Stimulated activated CD8-positive, alpha-beta memory T cell treated with anti-CD3 and anti-CD28 coated beads, Interleukin-15, amount 100 ng/mL, for 1 hour (primary cell): ENCODE measurements at regions not wholly inside any gene's neighbourhood (a gene's known extent, or its start where the extent isn't known, plus 50 kb on each side); places are given as distances from the start of the nearest gene placed in this dataset.

Experiments used
- DNase-seq: peaks from one replicate; pipeline ENCODE4 v3.0.0-alpha.2; 2020; ENCODE audit warnings: low read depth

GRCh38 chr2:22253171-22253570 lies 1129.4 kb downstream of the TDRD15 start:
- DNase-seq = no peak

DNA sequence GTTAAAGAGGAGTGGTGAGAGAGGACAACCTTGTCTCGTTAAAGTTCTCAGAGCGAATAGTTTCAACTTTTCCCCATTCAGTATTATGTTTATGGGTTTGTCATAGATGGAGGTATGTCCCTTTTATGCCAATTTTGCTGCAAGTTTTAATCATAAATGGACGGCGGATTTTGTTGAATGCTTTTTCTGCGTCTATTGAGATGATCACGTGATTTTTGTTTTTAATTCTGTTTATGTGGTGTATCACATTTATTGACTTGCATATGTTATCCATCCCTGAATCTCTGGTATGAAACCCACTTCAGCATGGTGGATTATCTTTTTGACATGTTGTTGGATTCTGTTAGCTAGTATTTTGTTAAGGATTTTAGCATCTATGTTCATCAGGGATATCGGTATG lies 1123.8 kb upstream of the KLHL29 start:
- DNase-seq = no peak

GRCh38 chr2:22270341-22270740 lies 1114.6 kb upstream of the KLHL29 start:
- no peak for DNase-seq

DNA sequence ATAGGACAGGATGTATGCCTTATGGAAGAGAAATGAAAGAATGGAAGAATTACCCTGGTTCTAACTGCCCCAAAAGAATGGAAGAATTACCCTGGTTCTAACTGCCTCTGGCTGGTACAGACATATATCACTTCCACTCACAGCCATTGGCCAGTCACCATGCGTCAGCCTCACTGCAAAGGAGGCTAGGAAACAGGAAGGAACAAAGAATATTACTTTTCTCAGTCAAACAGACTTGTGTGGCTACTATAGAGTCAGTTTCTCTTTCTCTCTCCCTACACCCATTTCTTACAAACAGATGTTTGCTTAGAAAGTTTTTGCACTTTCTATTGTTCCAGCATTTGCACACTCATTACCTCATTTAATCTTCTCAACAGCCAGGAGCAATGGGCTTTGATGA lies 1111.1 kb upstream of the KLHL29 start:
- DNase-seq = no peak

GRCh38 chr2:22274661-22275060 lies 1110.3 kb upstream of the KLHL29 start:
- no peak for DNase-seq

DNA sequence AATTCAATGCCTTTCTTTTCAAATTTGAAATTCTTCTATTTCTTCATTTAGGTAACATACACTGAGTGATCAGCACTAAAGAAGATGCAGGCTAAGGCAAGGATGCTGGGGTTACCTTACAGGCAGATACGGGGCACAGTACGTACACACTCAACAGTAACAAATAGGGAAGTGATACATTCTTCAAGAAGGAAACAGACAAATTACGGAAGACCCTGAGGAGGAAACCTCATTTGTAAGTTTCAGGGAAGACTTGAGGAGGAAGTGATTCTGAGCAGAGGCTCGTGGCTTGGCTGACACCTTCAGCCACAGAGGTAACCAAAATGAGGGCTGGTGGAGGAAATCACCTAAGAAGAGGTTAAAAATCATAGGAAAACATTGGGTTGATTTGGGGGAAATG lies 1108.3 kb upstream of the KLHL29 start:
- no peak for DNase-seq

GRCh38 chr2:22279541-22279940 lies 1105.4 kb upstream of the KLHL29 start:
- no peak for DNase-seq

DNA sequence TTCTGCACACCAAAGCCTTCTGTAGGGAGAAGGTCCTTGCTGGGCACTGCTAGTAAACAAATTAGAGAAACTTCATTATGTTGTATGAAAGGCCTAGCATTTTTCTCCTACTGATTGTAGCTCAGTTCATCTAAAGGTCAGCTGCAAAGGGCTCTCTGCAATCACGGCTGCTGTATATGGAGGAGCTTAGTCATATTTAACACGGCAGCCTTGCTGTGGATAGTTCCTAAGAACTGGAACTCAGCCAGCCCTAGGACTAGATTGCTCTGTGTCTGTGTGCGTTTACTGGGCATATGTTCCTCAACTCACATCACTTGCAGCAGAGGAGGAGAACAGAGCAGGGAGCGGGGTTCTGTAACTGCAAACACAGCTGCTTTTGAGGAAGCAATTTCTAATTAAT lies 1103.9 kb upstream of the KLHL29 start:
- no peak for DNase-seq

DNA sequence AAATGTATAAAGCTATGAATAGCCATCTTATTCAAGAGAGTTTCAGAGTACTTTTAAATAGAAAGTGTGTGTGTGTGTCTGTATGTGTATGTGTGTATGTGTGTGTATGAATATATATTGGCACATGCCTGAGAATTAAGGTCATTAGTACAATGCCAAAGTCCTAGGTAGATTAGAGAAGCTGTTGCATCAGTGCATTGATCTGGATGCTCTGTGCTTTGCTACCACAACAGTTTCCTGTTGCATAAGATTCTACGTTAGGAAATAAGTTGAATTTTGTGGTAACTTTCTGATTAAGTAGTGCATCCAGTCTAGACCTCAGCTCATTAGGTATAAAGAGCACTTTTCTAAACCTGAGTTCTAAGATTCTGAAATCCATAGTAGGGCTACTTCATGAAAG lies 1102.8 kb upstream of the KLHL29 start:
- no peak for DNase-seq

GRCh38 chr2:22282916-22283315 lies 1102.1 kb upstream of the KLHL29 start:
- no peak for DNase-seq

DNA sequence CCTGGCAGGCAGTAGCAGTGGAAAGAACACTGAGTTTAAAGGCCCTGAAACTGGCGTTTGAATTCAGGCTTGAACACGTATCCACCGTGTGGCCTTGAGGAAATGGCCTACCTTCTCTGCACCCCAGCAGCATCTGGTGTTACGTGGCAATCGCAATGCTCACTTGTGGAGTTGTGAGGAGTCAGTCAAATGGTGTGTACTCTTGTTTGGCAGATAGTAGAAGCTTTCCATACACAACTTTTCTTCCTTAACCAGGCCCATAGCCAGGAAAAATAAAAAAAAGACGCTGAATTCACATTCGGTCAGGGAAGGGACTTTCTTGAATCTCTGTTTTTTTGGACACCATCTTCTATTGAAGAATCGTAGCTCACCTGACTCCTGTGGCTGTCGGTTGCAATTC lies 1101.5 kb upstream of the KLHL29 start:
- no peak for DNase-seq

GRCh38 chr2:22290302-22290701 lies 1094.7 kb upstream of the KLHL29 start:
- DNase-seq = no peak

GRCh38 chr2:22290909-22291473 lies 1094.0 kb upstream of the KLHL29 start:
- no peak for DNase-seq

- no peak for DNase-seq
Measured at GRCh38 chr2:22301228-22301627, 1083.8 kb upstream of the KLHL29 start.

DNA sequence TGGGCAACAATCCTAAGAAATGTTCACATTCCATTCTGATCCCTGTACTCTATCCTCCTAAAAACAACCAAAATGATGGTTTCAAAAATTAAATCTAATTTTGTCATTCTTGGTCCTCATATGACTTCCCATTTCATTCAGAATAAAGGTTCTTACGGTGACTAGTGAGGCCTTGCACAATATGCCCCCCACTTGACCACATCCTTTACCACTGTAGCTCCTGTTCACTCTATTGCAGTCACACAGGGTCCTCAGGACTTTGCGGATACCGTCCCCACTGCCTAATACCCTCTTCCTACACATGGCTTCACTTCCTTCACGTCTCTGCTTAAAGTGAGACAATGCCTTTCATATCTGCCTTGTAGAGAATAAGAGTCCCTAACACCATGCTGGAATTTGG lies 1058.7 kb upstream of the KLHL29 start:
- no peak for DNase-seq

- no peak for DNase-seq
Measured at GRCh38 chr2:22329211-22330154, 1055.5 kb upstream of the KLHL29 start.

- DNase-seq = no peak
Measured at GRCh38 chr2:22336414-22336813, 1048.6 kb upstream of the KLHL29 start.

GRCh38 chr2:22340716-22341115 lies 1044.3 kb upstream of the KLHL29 start:
- DNase-seq = no peak

- no peak for DNase-seq
Measured at GRCh38 chr2:22347306-22347705, 1037.7 kb upstream of the KLHL29 start.

DNA sequence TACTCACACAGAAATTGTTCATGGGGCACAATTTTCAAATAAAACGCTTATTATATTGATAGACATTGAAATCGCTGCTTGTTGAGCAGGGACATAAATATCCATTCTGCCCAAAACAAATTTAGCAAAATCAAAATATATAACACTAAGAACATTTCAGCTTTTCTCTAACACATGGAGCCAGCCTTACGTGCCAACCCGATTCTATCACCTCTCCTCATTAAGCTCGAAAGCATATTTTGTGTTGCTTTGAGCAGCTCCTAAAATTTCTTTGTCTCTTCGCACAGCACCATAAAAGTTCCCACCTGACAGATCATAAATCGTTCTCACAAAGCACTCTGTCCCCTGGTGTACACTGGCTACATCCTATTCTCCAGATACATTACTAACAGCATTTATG lies 1034.4 kb upstream of the KLHL29 start:
- no peak for DNase-seq

- DNase-seq = peak; percentile 2
Measured at GRCh38 chr2:22355816-22356433, 1029.1 kb upstream of the KLHL29 start.

GRCh38 chr2:22359071-22359672 lies 1025.8 kb upstream of the KLHL29 start:
- DNase-seq = no peak
